WI38 (cell line): ENCODE measurements at regions not wholly inside any gene's neighbourhood (a gene's known extent, or its start where the extent isn't known, plus 50 kb on each side); places are given as distances from the start of the nearest gene placed in this dataset.

Experiments
- H3K4me3 ChIP-seq: 2 replicates; pipeline ENCODE4 v1.5.1; 2011; ENCODE audit warnings: low read depth, mild to moderate bottlenecking, control low read depth, low read length
- CTCF ChIP-seq: IDR thresholded peaks from 2 replicates; pipeline ENCODE4 v1.5.1; 2012; ENCODE audit warnings: low read depth, mild to moderate bottlenecking, control low read depth, low read length

DNA sequence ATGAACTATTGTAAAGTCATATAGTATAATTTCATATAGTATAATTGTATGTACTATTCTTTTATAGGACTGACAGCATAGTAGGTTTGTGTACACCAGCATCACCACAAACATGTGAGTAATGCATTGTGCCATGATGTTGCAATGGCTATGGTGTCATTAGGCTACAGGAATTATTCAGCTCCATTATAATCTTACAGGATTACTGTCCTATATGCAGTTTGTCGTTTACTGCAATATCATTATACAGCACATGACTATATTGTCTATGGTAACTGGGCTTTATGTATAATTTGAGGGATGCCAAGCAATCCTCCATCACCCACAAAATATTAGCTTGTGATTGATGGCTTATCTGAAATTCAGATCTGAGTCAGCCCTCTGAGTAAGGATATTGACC is 54.2 kb upstream of the PBX1 start:
- no peak overlapping the region for H3K4me3 ChIP-seq
- no peak for TF ChIP-seq CTCF
